ENCODE measurements at regions not wholly inside any gene's neighbourhood (a gene's known extent, or its start where the extent isn't known, plus 50 kb on each side); places are given as distances from the start of the nearest gene placed in this dataset.
"Not testable (repeated sequence)": the region's sequence is repeated elsewhere in the genome, so short reads cannot be mapped to it uniquely, and the experiment has no call there.

GRCh38 chr22:17318817-17319216, 50.4 kb upstream of the CECR2 start:
- DNase-seq: no peak

- no peak for DNase-seq
Observed at GRCh38 chr22:17315310-17315709, 54.0 kb upstream of the CECR2 start.

- no peak for DNase-seq
Observed at GRCh38 chr22:17314487-17314886, 54.8 kb upstream of the CECR2 start.

- DNase-seq: no peak
Observed at GRCh38 chr22:17313626-17314025, 55.6 kb upstream of the CECR2 start.

GRCh38 chr22:17307566-17307965, 61.7 kb upstream of the CECR2 start:
- DNase-seq: no peak

GRCh38 chr22:17305076-17305475, 64.2 kb upstream of the CECR2 start:
- no peak for DNase-seq

GRCh38 chr22:17303840-17304779, 65.2 kb upstream of the CECR2 start:
- DNase-seq: peak; percentile 66

- no peak for DNase-seq
Observed at GRCh38 chr22:17303441-17303839, 65.8 kb upstream of the CECR2 start.

- no peak for DNase-seq
Observed at GRCh38 chr22:17302616-17303015, 66.6 kb upstream of the CECR2 start.

- DNase-seq: no peak
Observed at GRCh38 chr22:17300926-17301325, 68.3 kb upstream of the CECR2 start.

GRCh38 chr22:17298805-17299502, 70.3 kb upstream of the CECR2 start:
- DNase-seq: not testable (repeated sequence)

- no peak for DNase-seq
Observed at GRCh38 chr22:17285656-17286055, 66.4 kb upstream of the ADA2 start.

GRCh38 chr22:17284888-17285287, 65.7 kb upstream of the ADA2 start:
- DNase-seq: no peak

- no peak for DNase-seq
Observed at GRCh38 chr22:17284466-17284865, 65.2 kb upstream of the ADA2 start.

GRCh38 chr22:17283865-17284264, 64.6 kb upstream of the ADA2 start:
- not testable (repeated sequence) for DNase-seq

GRCh38 chr22:17283423-17283822, 64.2 kb upstream of the ADA2 start:
- DNase-seq: no peak

GRCh38 chr22:17281440-17281841, 62.2 kb upstream of the ADA2 start:
- DNase-seq: peak; percentile 20

- DNase-seq: no peak
Observed at GRCh38 chr22:17281026-17281425, 61.8 kb upstream of the ADA2 start.

- no peak for DNase-seq
Observed at GRCh38 chr22:17272511-17272991, 53.3 kb upstream of the ADA2 start.

- no peak for DNase-seq
Observed at GRCh38 chr22:17271711-17272451, 52.6 kb upstream of the ADA2 start.

GRCh38 chr22:17269607-17270261, 50.5 kb upstream of the ADA2 start:
- DNase-seq: no peak

GRCh38 chr22:17269224-17269606, 50.0 kb upstream of the ADA2 start:
- DNase-seq: no peak

Data from stimulated activated CD4-positive, alpha-beta T cell treated with anti-CD3 and anti-CD28 coated beads, Interleukin-1b, Interleukin-23, amount 100 ng/mL, for 48 hours (primary cell).